GM18519 (cell line): ENCODE measurements at regions not wholly inside any gene's neighbourhood (a gene's known extent, or its start where the extent isn't known, plus 50 kb on each side); places are given as distances from the start of the nearest gene placed in this dataset.

Experiments
- ATAC-seq: cut with Tn5 transposase; IDR thresholded peaks from one replicate; pipeline ENCODE4 v1.9.1; 2021; ENCODE audit warnings: mild to moderate bottlenecking, moderate library complexity; ENCODE audit not compliant: unreplicated experiment, low FRiP score

DNA sequence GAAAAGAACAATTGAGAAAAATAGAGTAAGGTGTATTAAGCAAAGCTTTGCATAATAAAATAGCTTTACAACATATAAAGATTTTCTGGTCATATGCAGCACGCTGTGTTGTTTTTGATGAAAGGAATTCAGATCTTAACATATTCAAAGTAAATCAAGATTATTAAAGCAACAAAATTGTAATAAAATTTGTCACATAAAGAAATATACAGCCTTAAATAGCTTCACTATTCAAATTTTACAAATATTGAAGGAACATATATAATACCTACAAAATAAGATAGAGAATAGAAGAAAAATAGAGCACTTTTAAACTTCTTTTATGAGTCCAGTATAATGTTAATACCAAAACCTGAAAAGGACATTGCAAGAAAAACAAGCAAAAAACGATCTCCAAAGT lies 749.1 kb upstream of the POT1 start:
- ATAC-seq, result no peak

DNA sequence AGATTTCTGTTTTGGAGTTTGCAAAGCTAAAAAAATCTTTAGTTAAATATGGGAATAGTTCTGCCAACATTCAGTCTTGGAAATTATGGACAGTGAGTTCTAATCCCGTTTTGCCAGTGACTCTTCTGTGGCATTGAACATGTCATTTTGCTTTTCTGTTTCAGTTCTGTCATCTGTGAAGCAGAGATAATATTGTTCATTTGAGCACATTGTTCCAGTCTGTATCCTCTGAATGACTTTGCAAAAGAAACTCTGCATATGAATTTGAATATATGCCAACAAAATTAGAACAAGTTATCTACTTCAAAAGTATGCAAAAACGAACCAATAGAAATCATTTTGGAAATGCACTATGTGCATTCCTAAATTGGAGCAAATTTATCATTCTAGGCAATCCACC lies 746.0 kb upstream of the POT1 start:
- ATAC-seq, result no peak

DNA sequence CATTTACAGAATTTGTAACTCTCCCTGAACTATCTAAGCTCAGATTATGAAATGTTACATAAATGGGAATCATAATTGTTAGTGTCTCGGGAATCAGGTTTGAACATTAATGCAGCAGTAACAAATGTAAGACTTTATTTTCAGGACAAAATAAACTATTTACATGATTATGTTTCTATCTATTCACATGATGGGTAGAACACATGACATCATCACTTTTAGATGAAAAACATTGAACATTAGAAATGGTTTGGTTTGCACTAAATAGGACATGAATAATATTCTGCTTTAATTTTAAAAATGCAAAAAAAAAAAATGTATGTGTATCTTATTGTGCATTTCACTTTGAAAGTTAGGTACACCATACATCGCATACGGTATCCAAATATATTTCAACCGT lies 745.5 kb upstream of the POT1 start:
- ATAC-seq, result no peak

DNA sequence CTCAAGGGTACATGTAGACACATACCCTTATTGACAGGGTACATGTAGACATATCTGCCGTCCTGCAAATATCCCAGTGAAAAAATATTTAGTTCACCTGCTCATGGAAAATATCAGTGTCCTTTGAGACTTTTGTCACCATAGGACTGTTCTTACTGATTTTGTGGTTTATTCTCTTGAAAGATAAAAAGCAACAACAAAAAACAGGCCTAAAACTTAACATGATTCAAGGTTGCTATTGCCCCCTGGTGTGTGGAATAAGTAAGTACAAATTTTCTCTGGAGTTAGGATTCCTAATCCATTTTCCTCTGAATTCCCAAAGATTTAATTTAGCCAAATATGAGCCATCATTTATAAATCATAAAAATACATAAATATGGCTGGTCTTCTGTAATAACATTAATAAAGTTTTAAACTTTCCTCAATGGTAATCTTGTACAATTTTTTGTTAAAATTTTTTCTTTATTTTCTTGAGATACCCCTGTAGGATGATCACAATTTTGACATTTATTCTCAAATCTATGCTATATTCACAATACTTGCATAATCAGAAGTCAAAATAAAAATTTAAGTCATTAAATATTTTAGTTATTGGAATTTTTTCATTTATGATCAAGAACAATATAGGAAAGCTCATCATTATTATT lies 741.4 kb upstream of the POT1 start:
- ATAC-seq, result no peak

DNA sequence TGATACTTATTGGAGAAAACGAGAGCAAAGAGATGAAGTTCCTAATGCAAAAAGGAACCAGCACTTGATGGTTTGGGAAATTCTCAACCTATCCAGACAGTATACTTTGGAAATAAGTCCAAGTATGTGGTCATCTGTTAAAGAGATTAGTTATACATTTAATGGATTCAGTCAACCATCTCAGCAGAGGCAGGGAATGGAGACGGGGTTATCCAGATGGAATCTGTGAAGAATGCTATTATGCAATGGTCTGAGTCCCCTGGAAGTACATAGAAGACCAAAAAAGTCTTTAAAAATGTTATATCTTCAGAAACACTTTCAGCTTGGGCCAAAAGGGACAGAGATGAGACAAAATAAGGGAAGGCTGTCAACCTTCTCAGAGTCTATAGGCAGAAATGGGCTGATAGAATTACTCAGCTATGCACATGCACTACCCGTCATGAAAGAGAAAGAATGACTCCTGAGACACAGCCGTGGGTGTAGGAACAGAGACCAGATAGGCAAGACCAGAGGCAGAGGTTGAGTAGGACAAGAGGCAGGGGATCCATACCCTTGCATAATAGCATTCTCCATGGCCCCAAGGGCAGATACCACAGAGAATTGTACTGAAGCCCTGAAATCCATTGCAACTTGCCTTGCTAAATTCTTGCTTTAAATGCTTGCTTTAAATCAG lies 738.8 kb upstream of the POT1 start:
- ATAC-seq, result peak; percentile 48

DNA sequence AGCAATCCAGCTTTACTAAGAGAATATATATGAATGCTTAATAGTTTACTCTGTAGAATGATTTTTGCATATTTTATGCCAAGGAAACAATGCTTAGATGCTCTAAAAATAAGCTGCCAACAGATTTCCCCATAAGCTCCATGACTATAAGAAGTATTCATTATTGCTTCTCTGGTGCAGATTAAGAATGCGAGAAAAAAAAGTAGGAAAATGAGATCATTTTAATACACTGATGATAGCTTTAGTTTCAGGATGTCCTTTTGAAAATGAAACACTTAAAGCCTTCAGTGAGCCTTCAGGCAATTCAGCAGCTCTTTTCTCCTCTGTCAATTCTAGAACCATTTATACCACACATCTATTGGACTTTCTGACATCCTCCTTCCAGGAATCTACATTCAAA lies 735.0 kb upstream of the POT1 start:
- no peak for ATAC-seq

DNA sequence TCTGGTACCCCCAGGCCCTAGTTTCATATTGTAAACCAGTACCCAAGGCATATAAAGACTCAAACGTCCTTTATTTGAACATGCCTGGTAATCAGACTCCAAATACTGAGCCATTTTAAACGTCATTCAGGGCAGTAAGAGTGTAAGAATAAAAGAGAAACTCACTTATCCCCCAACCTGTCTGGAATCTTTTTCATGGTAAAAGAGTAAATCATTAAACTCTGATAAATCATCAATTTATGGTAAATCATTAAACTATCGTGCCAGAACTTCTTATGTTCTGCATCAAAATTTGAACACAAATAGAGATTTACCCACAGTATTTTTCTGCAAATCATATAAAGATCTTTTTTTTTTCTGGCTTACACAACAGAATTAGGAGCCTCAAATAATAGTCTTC lies 734.3 kb upstream of the POT1 start:
- no peak for ATAC-seq

DNA sequence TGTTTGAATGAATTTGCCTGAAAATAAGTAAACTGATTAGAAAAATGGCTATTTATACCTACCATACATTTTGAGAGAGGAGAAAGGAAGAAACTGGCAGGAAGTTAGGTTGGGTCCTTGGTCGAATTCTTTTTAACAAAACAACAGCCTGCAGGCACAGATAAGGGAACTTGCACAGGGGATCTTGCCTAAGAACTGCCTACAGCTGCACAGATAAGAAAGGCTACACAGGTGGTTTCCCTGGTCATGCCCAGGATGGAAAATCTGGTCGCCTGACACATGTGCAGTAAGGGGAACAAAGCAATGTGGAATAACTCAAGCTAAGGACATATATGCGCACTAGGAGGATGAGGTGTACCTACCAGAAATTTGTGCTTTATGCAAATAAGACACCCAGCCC lies 732.1 kb upstream of the POT1 start:
- ATAC-seq, result no peak

DNA sequence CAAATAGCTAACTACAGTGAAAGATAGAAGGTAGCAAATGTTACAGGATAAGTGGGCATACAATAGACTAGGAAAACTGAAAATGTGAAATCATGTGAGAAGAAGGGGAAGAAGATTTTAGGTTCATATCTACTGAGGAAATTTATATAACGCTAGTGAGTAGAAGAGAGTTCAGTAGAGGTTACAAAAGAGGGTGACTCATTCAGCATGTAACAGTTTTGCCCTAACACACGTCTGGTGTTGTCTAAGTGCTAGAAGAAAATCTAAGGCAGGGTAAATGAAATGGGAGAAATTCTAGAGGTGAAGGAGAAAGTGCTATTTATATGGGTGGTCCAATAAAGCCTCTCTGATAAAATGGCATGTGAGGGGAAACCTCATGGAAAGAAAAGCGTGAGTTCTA lies 731.4 kb upstream of the POT1 start:
- no peak for ATAC-seq

DNA sequence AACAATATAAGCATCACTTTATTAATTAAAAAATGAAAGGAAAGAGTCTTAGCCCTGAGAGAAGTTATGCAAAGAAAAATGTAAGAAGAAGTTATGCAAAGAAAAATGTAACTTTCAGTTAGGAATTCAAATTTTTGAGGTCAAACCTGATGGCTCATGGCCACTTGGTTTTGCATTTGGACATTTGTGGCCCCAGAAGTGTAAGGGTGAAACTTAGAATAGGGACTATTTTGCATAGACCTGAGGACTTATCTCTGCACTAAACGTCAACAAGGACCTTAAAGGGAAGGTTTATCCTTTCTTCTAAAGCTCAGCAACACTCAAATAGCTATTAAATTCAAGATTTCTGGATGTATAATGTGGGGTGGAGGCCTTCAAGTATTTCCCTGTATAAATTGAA lies 724.5 kb upstream of the POT1 start:
- no peak for ATAC-seq

DNA sequence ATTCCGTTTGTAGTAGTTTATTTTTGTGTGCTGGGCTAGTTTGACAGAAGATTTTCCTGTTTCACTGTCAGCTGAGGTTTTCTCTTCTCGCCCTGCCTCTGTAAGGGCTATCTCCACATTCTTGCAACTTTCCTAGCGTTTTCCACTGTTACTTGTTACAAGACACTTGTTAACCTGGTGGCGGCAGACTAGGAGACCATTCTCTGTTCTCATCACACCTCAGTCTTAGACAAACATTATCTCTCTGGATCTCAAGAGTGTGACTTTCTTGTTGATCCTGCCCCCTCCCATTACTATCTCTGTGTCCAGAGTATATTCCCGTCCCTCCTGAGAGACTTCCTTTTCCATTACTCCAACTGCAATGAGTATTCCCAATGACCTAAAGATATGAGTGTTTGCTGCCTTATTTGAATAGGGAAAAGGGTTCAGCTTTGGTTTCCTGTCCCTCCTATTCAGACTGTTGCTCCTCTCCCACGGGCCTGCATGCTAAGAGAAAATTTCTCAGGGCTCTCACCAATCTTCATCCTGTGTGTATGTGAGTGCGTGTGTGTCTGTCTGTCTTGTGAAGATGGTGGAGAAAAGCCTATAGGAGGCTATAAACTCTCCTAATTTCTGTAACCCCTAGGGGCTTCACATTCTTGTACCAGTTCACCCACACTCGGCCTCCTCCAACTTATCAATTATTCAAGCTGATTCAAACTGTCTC lies 722.4 kb upstream of the POT1 start:
- no peak for ATAC-seq

DNA sequence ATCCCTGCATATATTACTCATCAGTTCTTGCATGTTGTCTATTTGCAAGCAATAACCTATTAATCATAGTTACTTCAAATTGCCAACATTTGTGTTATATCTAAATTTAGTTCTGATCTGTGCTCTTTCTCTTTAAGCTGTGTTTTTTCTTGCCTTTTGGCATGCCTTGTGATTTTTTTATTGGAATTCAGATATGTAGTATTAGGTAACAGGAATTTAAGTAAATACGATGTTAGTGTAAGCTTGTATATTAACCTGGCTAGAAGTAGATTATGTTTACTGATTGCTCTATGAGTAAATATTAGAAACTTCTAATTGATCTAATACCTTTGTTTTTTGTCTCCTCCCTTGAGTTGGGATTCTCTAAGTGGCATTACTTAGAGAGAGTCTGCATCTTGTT lies 718.9 kb upstream of the POT1 start:
- ATAC-seq, result no peak

DNA sequence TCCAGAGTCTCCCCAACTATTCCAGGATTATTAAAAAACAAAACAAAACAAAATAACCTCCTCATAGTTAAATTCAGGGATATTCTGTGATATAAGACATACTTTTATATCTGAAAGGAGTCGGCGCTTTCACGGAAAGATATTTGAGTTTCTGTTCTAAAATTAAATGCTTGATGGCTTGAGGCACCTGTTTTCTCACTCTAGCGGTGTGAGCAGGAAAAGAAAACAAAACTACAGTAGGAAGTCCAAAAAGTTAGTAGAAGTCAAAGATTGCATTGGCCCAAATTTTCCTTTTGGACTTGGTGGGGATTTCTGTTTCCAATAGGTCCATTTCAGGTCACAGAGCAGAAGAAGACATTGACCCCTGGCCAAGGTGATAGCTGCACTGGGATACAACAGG lies 716.1 kb upstream of the POT1 start:
- ATAC-seq, result no peak

DNA sequence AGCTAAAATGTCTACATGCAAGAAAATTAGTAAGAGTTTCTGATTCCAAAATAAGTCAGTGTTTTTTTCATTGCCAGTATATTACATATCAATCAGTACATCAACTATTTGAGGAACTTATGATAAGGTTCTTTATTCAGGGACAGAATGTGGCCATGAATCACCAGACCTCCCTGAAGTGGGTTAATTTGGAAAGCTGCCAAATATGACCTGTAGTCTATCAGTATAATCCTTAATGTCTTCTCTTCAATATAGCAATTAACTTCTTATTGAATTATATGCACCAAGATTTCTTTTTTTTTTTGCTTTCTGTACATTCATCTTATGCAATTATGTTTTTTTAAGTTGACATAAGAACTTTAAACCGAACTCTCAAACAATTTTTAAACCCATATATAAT lies 714.5 kb upstream of the POT1 start:
- no peak for ATAC-seq

DNA sequence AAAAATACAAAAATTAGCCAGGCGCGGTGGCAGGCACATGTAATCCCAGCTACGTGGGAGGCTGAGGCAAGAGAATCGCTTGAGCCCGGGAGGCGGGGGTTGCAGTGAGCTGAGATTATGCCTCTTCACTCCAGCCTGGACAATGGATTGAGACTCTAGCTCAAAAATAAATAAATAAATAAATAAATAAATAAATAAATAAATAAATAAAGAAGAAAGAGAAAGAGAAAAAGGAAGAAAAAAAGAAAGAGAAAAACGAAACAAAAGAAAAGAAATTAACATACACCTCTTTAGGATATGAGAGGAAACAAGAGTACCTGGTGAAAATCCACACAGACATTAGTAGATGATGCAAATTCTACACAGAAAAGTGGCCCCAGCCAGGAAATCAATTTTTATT lies 713.7 kb upstream of the POT1 start:
- no peak for ATAC-seq

DNA sequence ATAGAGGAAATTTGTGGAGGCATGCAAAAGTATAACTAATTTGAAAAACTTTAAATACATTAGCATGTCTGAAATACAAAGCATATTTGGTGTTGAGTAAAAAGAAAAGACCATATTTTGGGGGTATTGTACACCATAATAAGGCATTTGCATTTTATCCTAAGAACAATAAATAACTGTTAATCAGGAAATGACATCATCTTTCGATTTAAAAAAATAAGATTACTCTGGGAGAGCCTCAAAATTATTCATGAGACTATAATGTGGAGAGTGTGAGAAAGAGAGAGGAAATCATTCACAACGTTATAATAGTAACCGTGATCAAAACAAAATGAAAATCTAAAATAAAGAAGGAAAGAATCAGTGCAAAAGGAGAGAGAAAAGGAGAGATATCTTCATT lies 712.3 kb upstream of the POT1 start:
- ATAC-seq, result no peak

DNA sequence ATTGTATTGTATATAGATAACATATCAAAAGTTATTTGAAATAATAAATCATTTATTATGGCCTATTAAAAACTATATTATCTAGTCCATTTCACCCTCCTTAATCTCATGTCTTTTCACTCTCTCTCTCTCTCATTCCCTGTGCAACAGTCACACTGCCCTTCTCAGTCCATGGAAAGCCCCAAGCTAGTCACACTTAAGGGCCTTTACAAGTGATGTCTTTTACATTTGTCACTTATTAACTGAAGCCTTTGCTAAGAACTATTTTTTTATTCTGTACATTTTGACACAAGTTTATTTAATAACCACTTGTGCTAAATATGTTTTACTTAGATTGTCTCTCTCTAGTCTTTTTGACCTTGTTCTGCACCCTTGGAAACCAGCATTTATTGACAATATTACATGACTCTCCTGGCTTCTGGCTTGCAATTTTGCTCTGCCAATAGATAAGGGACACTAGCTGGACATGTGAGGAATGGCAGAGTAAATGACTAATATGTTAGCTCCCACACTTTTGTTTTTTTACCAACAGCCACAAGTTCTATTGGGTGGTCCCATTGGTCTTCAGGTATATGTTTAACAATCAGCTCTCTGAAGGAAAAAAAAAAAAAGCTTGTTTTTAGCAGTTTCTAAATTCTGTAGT lies 706.8 kb upstream of the POT1 start:
- ATAC-seq, result no peak

DNA sequence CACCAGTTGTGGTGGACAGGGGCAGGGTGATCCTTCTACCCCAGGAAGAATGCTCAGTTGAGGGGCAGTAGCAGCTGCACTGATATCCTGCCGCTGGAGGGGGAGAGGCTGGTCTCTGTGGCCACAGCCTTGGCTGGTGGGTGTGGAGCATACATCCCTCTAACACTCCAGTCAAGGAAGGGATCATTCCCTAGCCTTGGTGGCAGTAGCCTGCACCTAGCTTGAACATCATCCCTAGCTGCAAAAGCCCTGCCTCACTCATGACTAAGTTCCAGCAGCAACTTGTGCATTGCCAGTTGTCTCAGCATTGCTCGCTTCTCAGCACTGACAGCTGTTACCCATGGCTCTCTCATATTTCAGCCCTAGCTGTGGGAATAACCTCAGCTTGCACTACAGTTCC lies 688.9 kb upstream of the POT1 start:
- no peak for ATAC-seq

DNA sequence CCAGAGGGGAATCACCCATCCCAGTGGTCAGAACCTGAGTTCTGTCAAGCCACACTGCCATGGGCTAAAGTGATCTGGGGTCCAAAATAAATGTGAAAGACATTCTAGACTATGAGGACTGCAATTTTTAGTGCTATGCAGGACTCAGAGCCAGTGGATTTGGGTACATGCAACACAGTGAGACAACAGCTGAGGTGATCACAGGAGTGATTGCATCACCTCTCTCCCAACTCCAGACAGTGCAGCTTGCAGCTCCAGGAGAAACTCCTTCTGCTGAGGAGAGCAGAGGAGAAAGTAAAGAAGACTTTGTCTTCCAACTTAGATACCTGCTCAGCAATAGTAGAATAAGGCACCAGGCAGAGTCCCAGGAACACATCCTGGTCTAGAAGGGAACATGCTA lies 682.0 kb upstream of the POT1 start:
- no peak for ATAC-seq

DNA sequence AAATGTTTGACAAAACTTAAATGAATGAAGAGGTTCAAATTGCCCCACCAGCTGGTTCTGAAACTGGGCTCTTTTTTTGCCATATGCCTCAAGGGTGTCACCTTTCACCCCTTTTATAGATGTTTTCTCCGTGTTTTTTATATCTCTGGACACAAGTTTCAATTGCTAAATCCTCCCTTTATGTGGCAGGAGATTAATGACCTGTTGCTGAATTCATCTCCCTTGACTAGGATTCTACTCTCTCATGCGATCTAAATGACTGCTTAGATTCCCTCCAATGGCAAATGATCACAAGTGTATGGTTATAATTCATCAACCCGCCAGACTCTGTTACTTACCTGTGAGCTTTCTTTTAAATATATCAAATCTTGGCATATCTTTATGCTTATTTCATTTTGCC lies 677.0 kb upstream of the POT1 start:
- no peak for ATAC-seq

DNA sequence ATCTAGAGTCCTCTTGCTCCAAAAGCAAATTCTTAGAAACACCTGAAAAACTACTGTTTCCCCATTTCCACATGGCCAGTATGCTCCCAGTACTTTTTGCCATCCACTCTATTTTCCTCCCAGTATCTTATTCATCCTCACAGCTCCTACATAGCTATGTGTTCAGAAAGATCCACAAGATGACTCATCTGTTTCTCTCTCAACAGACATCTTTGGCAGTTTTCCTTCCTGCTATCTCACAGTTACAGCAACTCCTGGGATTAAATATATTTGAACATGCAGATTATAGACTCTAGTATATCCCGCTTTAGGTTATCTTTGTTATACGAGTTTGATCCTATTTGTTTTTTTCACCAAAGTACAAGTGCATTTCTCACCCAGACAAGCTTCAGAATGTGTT lies 675.6 kb upstream of the POT1 start:
- no peak for ATAC-seq

DNA sequence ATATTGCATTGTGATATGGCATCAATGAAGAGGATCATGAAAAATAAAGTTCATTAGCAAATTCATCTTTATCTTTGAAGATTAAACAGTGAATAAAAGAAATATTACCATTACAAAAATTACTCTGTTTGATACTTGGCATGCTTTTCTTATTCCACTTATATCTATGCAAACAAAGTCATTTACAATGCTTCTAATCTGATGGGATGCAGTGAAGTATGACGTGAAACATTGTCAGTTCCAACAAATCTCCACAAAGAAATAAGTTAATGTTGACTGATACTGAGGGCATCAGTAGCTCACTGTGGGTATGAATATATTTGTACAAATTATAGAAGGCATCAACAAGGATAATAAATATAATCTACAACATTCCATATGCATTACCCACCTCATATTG lies 672.8 kb upstream of the POT1 start:
- no peak for ATAC-seq
